H4 (cell line): ENCODE measurements at regions not wholly inside any gene's neighbourhood (a gene's known extent, or its start where the extent isn't known, plus 50 kb on each side); places are given as distances from the start of the nearest gene placed in this dataset.
"Not testable (repeated sequence)": the region's sequence is repeated elsewhere in the genome, so short reads cannot be mapped to it uniquely, and the experiment has no call there.

Source experiments
- DNase-seq: peaks from one replicate; pipeline ENCODE4 v3.0.0-alpha.2; 2015; ENCODE audit warnings: low spot score

GRCh38 chrX:35392232-35392631, 405.9 kb upstream of the MAGEB16 start:
- DNase-seq, result no peak

DNA sequence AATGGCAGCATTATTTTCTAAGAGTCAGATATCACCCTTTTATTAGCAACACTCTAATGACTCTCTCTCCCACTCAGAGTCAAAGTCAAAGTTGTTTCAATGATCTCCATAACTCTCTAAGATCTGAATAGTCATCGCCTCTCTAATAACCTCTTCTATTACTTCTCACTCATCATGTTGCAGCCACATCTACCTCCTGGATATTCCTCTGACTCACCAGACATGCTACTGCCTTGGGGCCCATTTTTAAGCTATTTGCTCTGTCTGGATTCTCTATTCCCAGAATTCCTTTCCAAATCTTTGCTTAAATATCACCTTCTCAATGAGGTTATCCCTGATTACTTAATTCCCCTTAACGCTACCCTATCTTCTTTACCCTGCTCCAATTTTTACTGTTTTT, 391.8 kb upstream of the MAGEB16 start:
- DNase-seq, result no peak

- no peak for DNase-seq
These were observed 381.4 kb upstream of the MAGEB16 start for GRCh38 chrX:35416782-35417181.

- DNase-seq, result no peak
These were observed 366.1 kb upstream of the MAGEB16 start for GRCh38 chrX:35432056-35432455.

- no peak for DNase-seq
These were observed 359.0 kb upstream of the MAGEB16 start for GRCh38 chrX:35439034-35439660.

DNA sequence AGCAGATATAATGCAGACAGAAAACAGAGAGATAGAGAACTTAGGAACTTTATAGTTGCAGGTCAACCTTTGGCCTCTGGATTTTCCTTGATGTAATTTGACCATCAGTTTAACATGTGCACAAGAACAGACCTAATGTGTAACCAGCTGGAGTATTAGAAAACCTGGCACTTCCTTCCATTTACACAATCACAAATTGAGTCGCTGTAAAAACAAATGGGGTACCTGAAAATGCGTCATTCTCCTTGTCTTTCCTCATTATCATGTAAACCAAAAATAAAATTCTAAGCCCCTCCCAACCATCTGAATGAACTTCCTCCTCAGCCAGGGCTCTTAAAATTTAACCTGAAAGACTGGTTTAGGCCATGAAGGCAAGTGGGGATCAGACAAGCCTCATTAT, 358.4 kb upstream of the MAGEB16 start:
- DNase-seq, result no peak

DNA sequence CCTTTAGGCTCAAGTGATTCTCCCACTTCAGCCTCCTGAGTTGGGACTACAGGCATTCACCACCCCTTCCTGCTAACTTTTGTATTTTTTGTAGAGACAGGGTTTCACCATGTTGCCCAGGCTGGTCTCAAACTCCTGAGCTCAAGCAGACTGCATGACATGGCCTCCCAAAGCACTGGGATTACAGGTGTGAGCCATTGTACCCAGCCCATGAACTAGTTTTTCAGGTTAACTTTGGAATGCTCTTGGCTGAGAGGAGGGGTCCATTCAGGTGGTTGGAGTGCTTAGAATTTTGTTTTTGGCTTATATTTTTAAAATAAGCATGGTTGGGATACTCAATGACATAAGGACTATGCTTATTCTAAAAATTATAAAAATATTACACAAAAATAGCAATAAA, 355.7 kb upstream of the MAGEB16 start:
- no peak for DNase-seq

DNA sequence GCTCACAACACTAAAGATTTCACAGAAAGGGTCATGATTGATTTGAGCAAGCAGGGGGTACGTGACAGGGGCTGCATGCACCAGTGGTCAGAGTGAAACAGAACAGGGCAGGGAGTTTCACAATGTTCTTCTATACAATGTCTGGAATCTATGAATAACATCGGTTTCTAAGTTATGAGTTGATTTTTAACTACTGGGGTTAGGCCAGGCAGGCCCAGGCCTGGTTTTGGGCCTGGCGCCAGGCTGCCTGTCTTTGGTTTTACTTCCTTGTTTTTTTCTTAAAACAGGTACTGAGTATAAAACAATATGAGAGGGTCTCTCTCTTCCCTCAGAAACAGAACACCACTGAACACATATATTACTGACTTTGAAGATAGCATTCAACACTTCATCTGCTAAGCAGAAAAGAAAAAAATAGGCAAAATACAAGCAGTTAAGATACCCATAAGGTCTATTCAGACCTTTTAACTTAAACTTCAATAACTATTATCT, 355.0 kb upstream of the MAGEB16 start:
- not testable (repeated sequence) for DNase-seq

DNA sequence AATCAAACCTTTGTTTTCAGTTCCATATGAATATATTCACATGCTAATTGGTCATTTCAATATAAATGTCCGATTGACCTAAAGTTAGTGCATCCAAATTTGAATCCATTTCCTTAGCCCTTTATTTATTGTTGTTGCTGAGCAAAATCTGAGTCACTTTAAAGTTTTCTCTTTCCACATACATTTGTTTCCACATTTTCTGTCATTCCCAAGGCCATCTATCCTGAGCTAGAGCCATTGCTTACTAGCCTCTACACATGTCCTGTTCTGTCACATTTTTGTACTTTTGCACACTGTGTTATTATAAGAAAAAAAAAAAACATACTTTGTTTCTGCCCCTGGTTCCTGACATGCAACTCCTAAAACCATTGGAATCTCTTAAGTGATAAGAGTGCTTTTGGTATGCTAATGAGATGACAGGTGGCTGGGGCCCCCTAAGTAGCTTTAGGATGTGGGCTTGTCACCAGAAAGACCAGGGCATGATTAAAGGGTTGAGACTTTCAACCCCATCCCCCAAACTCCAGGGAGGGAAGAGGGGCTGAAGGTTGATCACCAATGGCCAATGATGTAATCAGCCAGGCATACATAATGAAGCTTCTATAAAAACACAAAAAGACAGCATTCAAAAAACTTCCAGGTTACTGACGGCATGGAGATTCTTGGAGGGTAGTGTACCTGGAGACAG, 353.3 kb upstream of the MAGEB16 start:
- no peak for DNase-seq

DNA sequence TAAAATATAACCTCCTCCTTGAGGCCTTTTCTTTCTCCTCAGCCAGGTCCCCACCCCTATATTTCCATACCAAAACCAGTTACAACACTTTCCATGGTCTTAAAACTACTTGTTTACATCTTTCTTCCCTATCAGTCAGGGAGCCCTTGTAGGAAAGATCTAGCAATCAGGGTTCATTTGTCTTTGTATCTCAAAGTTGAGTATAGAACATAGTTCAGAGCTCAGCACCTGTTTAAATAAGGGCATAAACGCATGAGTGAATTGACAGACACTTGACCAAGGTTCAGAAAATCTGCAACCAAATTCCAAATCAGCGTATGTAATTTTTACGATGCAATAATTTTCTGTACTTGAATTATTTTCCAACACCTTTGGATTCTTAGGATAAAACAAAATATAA, 352.2 kb upstream of the MAGEB16 start:
- no peak for DNase-seq

DNA sequence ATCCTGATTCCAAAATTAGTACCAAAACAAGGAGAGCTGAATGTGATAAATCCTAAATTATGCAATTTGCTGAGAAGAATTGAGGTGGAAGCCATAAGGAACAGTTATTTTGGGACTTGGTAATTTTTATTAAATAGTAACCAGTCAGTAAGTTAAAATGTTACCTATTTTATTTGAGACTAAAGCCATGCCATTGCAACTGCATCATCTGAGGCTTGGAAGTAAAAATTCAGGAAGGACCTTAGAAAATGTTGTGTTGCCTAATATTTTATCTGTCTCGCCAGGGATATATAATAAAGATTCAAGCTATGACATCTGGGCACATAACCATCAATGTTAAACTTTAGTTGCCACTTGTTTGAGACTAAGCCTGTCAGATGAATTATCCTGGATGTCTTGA, 341.3 kb upstream of the MAGEB16 start:
- no peak for DNase-seq

GRCh38 chrX:35458142-35458541, 340.0 kb upstream of the MAGEB16 start:
- DNase-seq, result no peak

DNA sequence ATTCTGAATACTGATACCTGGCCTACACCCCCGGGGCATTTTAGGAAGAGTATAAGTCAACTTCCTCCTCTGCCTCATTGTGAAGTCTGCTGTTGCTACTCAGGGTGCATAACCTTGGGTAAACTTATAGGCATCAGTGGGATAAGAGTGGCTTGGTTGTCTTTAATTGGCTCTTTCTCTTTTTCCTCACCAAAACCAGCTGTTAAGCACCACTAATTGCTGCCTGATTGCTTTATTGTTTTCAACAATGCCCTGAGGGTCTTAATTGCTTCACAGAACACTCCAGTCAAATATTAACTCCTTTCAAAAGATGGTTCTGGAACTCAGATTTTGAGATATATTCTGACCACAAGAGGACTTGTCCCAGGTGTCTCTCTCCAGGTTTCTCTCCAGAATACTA, 337.0 kb upstream of the MAGEB16 start:
- DNase-seq, result no peak

DNA sequence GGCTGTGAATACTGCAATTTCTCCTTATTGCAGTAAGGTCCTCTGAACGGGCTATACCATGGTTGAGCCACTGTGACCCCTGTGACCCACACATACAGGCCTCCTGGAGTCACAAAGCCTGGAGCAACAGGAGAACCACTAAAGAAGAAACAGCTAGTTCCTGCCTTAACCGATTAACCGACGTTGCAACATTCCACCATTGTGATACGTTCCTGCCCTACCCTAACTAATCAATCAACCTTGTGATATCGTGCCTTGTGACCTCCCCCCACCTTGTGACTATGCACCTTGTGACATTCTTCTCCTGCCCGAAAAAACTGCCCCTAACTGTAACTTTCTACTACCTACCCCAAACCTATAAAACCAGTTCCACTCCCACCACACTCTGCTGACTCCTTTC, 301.5 kb upstream of the MAGEB16 start:
- not testable (repeated sequence) for DNase-seq

- not testable (repeated sequence) for DNase-seq
These were observed 300.7 kb upstream of the MAGEB16 start for GRCh38 chrX:35497453-35497852.

DNA sequence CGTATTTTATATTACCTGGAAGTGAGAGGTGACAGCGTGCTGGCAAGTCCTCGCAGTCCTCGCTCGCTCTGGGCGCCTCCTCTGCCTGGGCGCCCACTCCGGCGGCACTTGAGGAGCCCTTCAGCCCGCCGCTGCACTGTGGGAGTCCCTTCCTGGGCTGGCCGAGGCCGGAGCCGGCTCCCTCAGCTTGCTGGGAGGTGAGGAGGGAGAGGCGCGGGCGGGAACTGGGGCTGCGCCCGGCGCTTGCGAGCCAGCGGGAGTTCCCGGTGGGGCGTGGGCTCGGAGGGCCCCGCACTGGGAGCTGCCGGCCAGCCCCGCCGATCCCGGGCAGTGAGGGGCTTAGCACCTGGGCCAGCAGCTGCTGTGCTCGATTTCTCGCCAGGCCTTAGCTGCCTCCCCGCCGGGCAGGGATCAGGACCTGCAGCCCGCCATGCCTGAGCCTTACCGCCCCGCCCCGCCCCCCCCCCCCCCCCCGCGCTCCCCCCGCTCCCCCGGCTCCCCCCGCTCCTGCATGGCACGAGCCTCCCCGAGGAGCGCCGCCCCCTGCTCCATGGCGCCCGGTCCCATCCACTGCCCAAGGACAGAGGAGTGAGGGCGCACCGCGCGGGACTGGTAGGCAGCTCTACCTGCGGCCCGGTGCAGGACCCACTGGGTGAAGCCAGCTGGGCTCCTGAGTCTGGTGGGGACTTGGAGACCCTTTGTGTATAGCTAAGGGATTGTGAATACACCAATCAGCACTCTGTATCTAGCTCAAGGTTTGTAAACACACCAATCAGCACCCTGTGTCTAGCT, 298.9 kb upstream of the MAGEB16 start:
- no peak for DNase-seq

DNA sequence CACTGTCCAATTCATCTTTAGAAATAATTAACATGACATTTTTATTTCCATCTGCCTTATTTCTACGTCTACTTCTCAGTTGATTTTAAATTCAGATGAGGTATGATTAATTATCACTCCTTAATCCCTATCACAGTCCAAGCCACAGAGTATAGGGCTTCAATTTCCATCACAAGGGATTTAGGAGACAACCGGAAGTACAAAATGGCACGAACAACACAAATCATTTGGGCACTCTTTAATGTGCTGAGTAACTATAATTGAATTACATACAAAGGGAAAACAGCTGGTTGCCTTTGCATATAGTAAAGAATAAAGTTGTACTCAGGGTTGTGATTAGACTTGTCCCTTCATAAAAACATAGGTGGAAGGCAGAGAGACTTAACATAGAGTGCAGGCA, 290.4 kb upstream of the MAGEB16 start:
- DNase-seq, result no peak

GRCh38 chrX:35548003-35548402, 250.1 kb upstream of the MAGEB16 start:
- not testable (repeated sequence) for DNase-seq

DNA sequence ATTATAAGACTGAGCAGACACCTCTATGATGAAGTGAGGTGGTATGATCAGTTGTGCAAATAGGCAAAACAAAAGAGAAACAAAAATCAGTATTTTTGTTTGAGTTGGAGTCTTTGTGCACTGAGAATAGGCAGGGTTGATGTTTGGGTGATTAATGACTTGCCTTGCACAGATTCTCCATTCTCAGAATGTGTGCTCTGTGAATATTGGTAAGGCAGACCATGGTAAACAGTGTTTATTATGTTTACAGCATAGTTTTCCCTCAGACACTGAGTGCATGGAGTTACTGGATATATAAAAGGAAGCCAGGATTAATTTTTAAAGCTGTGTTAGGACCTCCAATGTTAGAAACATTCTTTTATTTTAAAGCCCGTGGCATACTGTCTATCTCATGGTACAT, 240.2 kb upstream of the MAGEB16 start:
- no peak for DNase-seq

DNA sequence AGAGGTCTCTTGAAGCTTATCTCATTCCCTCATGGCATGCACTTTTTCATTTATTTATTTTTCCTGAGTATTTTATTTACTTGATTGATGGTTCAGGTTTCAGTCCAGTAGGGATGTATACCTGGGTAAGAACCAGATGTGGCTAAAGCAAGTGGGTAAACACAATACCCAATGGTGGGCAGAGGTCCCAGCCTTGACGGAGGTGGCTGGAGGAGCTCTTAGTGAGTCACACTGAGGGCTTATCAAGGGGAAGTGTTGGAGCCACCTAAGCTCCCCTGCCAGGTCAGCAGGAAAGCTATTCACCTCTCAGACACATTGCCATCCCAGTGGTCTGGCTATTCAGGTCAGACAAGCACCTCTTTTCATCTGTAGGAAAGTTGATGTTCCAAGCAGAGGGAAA, 236.2 kb upstream of the MAGEB16 start:
- no peak for DNase-seq

- no peak for DNase-seq
These were observed 235.7 kb upstream of the MAGEB16 start for GRCh38 chrX:35562395-35562794.

- no peak for DNase-seq
These were observed 207.9 kb upstream of the MAGEB16 start for GRCh38 chrX:35590210-35590609.

GRCh38 chrX:35611562-35611961, 186.6 kb upstream of the MAGEB16 start:
- DNase-seq, result not testable (repeated sequence)
